PC-3 (cell line): ENCODE measurements at regions not wholly inside any gene's neighbourhood (a gene's known extent, or its start where the extent isn't known, plus 50 kb on each side); places are given as distances from the start of the nearest gene placed in this dataset.

ENCODE experiments used
- CTCF ChIP-seq: fragments of 300-600 bp; sonication (generic); conservative IDR thresholded peaks from 2 replicates; pipeline ENCODE4 v1.5.1; 2017; ENCODE audit warnings: antibody characterized with exemption, low read depth, mild to moderate bottlenecking, low read length
- EZH2 ChIP-seq: fragments of 300-600 bp; sonication (generic); IDR thresholded peaks from one replicate; pipeline ENCODE4 v1.6.1; 2017; ENCODE audit warnings: antibody characterized with exemption, mild to moderate bottlenecking, low read length; ENCODE audit not compliant: unreplicated experiment
- EZH2phosphoT487 ChIP-seq: fragments of 300-600 bp; sonication (generic); IDR thresholded peaks from 2 replicates; pipeline ENCODE4 v1.6.1; 2018; ENCODE audit warnings: mild to moderate bottlenecking, antibody characterized with exemption, low read length, borderline replicate concordance

- TF ChIP-seq CTCF = 0 out of 2 replicates have a peak, but pooled peaks have one; percentile 20
- no peak for TF ChIP-seq EZH2
- TF ChIP-seq EZH2phosphoT487 = no peak
Measured at GRCh38 chr9:2367970-2368369, 253.6 kb upstream of the VLDLR start.
